Breast epithelium (tissue), 4 donors: ENCODE measurements at regions not wholly inside any gene's neighbourhood (a gene's known extent, or its start where the extent isn't known, plus 50 kb on each side); places are given as distances from the start of the nearest gene placed in this dataset.

Experiments
- DNase-seq, 2 donors: peaks; one replicate each; pipeline ENCODE4 v3.0.0-alpha.2; 2019; ENCODE audit warnings: low spot score in 2 of 2
- H3K27ac ChIP-seq, 2 donors: fragments of 200-600 bp; sonication (generic) in 1 of 2; one replicate each; pipeline ENCODE4 v1.5.1; 2016 to 2019; ENCODE audit warnings: mild to moderate bottlenecking in 1 of 2
- H3K27me3 ChIP-seq, 2 donors: fragments of 200-600 bp; sonication (generic) in 1 of 2; one replicate each; pipeline versions ENCODE4 v1.5.1 to v1.6.0; 2017 to 2019; ENCODE audit warnings: control low read depth in 1 of 2, mild to moderate bottlenecking in 1 of 2
- H3K36me3 ChIP-seq: fragments of 200-600 bp; one replicate; pipeline ENCODE4 v1.5.1; 2019
- H3K4me1 ChIP-seq, 2 donors: fragments of 200-600 bp; sonication (generic); one replicate each; pipeline ENCODE4 v1.5.1; 2016 to 2019; ENCODE audit warnings: control low read depth in 1 of 2
- H3K4me3 ChIP-seq, 3 donors: fragments of 200-600 bp; sonication (generic); 1 replicate in 2 of 3; 2 replicates in 1 of 3; pipeline ENCODE4 v1.5.1; 2016 to 2019; ENCODE audit warnings: mild to moderate bottlenecking in 3 of 3, moderate library complexity in 2 of 3
- H3K9me3 ChIP-seq, 2 donors: fragments of 200-600 bp; sonication (generic) in 1 of 2; one replicate each; pipeline ENCODE4 v1.5.1; 2016 to 2019; ENCODE audit warnings: control low read depth in 1 of 2
- CTCF ChIP-seq, 3 donors: fragments of 450-650 bp; IDR thresholded peaks; one replicate each; pipeline ENCODE4 v1.5.1; 2016 to 2017; ENCODE audit warnings: antibody characterized with exemption in 3 of 3, mild to moderate bottlenecking in 3 of 3, moderate library complexity in 3 of 3
- POLR2A ChIP-seq: fragments of 450-650 bp; IDR thresholded peaks from one replicate; pipeline ENCODE4 v1.6.1; 2016; ENCODE audit warnings: antibody characterized with exemption, mild to moderate bottlenecking, moderate library complexity
- POLR2AphosphoS5 ChIP-seq, 3 donors: sonication (generic); formaldehyde crosslinking; IDR thresholded peaks; one replicate each; pipeline ENCODE4 v1.6.1; 2017; ENCODE audit warnings: antibody characterized with exemption in 3 of 3
- intact Hi-C: fragments of 100-400 bp; cut with DNase I; formaldehyde crosslinking; loops from one replicate; pipeline ENCODE4 v1.15.1; 2023; ENCODE audit warnings: low total_unique reads

DNA sequence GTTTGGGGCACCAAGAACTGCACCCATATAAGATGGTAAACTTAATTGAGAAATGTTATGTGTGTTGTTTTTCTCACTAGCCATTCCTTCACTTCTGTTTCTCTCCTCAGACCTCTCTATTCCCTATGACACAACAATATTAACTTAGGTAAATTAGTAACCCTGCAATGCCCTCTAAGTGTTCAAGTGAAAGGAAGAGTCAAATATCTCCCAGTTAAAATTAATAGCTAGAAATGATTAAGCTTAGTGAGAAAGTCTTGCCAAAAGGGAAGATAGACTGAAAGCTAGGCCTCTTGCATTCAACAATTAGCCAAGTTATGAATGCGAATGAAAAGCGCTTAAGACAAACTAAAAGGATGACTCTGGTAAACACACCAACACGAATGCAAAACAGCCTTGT is 132.9 kb upstream of the KLF8 start:
- intact Hi-C loops = no loop called here
- H3K4me1 ChIP-seq = no peaks in the 10 kb centered on the region
- no peak overlapping the region for H3K4me3 ChIP-seq
- H3K36me3 ChIP-seq = no peaks in the 10 kb centered on the region
- H3K27me3 ChIP-seq = peaks cover 0 to under 1% of the 10 kb centered on the region in 2 donors
- no peak for DNase-seq
- H3K27ac ChIP-seq = no peak overlapping the region
- no peak for TF ChIP-seq POLR2AphosphoS5 (IDR thresholded peaks at IDR 0.05)
- TF ChIP-seq CTCF (IDR thresholded peaks at IDR 0.05) = no peak
- no peak for TF ChIP-seq POLR2A
- peaks cover 0 to 4% of the 10 kb centered on the region in 2 donors for H3K9me3 ChIP-seq

DNA sequence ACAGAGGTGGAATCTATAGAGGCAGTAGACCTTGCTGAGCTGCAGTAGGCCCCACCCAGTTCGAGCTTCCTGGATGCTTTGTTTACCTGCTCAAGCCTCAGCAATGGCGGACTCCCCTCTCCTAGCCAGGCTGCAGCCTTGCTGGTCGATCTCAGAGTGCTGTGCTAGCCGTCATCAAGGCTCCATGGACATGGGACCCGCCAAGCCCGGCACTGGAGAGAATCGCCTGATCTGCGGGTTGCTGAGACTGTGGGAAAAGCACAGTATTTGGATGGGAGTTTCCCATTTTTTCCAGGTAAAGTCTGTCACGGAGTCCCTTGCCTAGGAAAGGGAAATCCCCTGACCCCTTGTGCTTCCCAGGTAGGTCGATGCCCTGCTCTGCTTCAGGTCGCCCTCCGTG is 124.8 kb upstream of the KLF8 start:
- TF ChIP-seq CTCF (IDR thresholded peaks at IDR 0.05) (no peak), POLR2A (no peak), POLR2AphosphoS5 (IDR thresholded peaks at IDR 0.05) (no peak)
- no peaks in the 10 kb centered on the region for H3K27me3 ChIP-seq
- no peak for DNase-seq
- no peaks in the 10 kb centered on the region for H3K4me1 ChIP-seq
- H3K36me3 ChIP-seq = no peaks in the 10 kb centered on the region
- intact Hi-C loops = no loop called here
- H3K27ac ChIP-seq = no peak overlapping the region
- H3K4me3 ChIP-seq = no peak overlapping the region
- H3K9me3 ChIP-seq = peaks cover 0 to 4% of the 10 kb centered on the region in 2 donors

DNA sequence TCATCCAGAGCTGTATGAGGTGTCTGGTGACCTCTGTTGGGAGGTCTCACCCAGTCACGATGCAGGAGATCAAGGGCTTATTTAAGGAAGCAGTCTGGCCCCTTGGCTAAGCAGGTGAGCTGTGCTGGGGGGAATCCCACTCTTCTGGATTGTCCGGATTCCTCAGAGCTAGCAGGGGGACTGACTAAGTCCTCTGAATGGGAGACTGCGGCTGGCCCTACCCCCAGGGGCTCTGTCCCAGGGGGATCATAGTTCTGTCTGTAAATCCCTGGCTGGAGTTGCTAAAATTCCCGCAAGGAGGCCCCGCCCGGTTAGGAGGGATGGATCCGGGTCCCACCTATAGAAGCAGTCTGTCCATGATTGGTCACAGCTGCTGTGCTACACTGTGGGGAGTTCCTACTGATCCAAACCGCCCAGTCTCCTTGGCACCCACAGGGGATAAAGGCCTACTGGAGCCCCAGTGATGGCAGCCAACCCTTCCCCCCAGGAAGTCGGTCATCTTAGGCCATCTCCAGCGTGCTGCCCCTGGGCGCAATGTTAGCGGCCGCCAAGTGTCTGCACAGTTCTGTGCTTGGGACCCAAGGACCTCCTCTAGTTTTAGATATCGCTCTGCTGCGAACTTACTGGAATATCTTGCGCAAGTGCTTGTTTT is 118.2 kb upstream of the KLF8 start:
- no peaks in the 10 kb centered on the region for H3K36me3 ChIP-seq
- H3K27me3 ChIP-seq = peaks cover 0 to 19% of the 10 kb centered on the region in 2 donors
- no peaks in the 10 kb centered on the region for H3K4me1 ChIP-seq
- no peak overlapping the region for H3K27ac ChIP-seq
- no peak for DNase-seq
- no peak overlapping the region for H3K4me3 ChIP-seq
- TF ChIP-seq POLR2AphosphoS5 (IDR thresholded peaks at IDR 0.05) (no peak), POLR2A (no peak), CTCF (IDR thresholded peaks at IDR 0.05) (no peak)
- no peaks in the 10 kb centered on the region for H3K9me3 ChIP-seq
- intact Hi-C loops = no loop called here

GRCh38 chrX:56114437-56114787 is 117.7 kb upstream of the KLF8 start:
- H3K9me3 ChIP-seq = no peaks in the 10 kb centered on the region
- no peak overlapping the region for H3K4me3 ChIP-seq
- no peaks in the 10 kb centered on the region for H3K36me3 ChIP-seq
- H3K4me1 ChIP-seq = no peaks in the 10 kb centered on the region
- intact Hi-C loops = no loop called here
- H3K27ac ChIP-seq = no peak overlapping the region
- no peak for DNase-seq
- TF ChIP-seq CTCF (IDR thresholded peaks at IDR 0.05) (no peak), POLR2AphosphoS5 (IDR thresholded peaks at IDR 0.05) (no peak), POLR2A (no peak)
- peaks cover 0 to 19% of the 10 kb centered on the region in 2 donors for H3K27me3 ChIP-seq

DNA sequence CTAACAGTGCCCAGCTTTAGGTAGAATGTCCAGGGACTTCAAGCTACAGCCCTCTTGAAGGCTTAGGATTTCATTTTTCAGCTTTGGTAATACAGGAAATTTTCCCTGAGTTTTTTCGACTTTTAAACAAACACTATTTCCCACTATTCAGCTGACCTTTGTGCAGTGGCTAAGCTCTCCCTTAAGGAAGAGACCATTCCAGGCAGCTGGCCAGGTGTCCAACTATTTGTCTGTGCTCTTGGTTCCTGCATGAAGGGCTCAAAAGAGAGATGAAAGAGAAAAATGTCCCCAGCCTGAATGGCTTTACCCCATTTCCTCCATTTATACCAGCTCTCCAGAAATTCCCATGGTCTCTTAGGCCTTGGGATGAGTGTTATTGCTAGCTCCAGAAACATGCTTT is 111.9 kb upstream of the KLF8 start:
- Histone ChIP-seq H3K27me3 (peaks cover 0 to 15% of the 10 kb centered on the region in 2 donors), H3K36me3 (no peaks in the 10 kb centered on the region), H3K4me3 (no peak overlapping the region), H3K9me3 (no peaks in the 10 kb centered on the region), H3K4me1 (no peaks in the 10 kb centered on the region), H3K27ac (no peak overlapping the region)
- TF ChIP-seq POLR2A = no peak
- TF ChIP-seq CTCF (IDR thresholded peaks at IDR 0.05) = no peak
- no peak for TF ChIP-seq POLR2AphosphoS5 (IDR thresholded peaks at IDR 0.05)
- DNase-seq = no peak
- intact Hi-C loops = loop anchor here (5.0 kb wide), 1 partner anchor 913 kb away; no protein-coding TSS in a partner anchor
